ENCODE measurements at regions not wholly inside any gene's neighbourhood (a gene's known extent, or its start where the extent isn't known, plus 50 kb on each side); places are given as distances from the start of the nearest gene placed in this dataset.

GRCh38 chr3:101081999-101082398 is 88.8 kb upstream of the ABI3BP start:
- DNase-seq = no peak

DNA sequence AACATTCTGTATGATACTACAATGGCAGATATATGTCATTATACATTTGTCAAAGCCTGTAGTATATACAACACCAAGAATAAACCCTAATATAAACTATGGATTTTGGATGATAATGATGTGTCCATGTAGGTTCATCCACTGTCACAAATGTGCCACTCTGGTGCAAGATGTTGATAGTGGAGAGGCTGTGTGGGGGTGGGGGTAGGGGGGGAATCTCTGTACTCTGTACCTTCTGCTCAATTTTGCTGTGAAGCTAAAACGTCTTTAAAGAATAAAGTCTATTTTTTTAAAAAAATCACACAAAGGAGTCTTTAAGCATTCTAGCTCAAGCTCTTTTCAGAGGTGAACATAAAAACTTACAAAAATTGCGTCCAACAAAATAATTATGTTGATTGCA is 88.2 kb upstream of the ABI3BP start:
- DNase-seq = no peak

DNA sequence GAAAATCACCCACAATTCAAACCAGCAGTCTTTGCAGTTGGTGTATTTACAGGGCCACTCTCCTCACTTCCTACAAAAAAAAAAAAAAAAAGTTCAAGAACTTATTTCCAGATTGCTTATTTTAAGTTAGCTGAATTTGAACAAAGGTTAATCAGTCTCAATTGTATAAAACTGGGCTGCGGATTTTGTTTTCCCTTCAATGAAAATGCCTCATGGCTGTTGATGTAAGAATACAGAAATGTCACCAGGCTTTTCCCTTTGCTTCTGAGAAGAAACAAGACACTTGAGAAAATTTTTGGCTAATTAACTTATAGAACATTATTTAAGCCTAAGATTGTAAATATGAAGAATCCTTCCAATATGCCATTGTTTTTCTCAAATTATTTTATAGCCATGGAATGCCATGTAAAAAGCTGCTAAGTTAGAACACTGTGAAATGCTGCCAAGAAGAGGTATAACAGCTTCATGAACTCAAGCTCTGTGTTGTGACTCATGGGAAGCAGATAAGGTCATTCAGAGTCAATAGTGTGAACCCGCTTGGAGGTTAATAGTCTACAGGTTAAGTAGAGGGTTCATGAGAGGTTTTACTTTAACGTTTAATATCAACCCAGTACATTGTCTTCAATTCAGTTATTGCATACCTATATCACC is 84.3 kb upstream of the ABI3BP start:
- no peak for DNase-seq

DNA sequence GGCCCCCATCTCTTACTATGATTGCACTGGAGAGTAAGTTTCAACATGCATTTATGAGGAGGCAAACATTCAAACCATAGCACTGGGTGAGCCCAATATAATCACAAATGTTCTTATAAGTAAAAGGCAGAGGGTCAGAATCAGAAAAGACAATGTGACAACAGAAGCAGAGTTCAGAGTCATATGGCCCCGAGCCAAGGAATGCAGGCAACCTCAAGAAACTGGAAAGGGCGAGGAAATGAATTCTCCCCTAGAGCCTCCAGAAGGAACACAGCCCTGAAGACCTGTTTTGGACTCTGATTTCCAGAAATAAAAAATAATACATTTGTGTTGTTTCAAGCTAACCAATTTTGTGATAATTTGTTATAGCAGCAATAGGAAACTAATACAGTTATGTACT is 81.3 kb upstream of the ABI3BP start:
- no peak for DNase-seq

GRCh38 chr3:101072300-101072699 is 79.1 kb upstream of the ABI3BP start:
- DNase-seq = no peak

GRCh38 chr3:101070799-101071121 is 77.5 kb upstream of the ABI3BP start:
- no peak for DNase-seq

- peak; percentile 7 to 37 (median 20) for DNase-seq
These were observed 76.9 kb upstream of the ABI3BP start for GRCh38 chr3:101069901-101070798.

- no peak for DNase-seq
These were observed 75.8 kb upstream of the ABI3BP start for GRCh38 chr3:101068876-101069606.

GRCh38 chr3:101066711-101067129 is 73.5 kb upstream of the ABI3BP start:
- DNase-seq = no peak

- DNase-seq = no peak
These were observed 72.7 kb upstream of the ABI3BP start for GRCh38 chr3:101065962-101066361.

- DNase-seq = no peak
These were observed 70.2 kb upstream of the ABI3BP start for GRCh38 chr3:101063401-101063800.

DNA sequence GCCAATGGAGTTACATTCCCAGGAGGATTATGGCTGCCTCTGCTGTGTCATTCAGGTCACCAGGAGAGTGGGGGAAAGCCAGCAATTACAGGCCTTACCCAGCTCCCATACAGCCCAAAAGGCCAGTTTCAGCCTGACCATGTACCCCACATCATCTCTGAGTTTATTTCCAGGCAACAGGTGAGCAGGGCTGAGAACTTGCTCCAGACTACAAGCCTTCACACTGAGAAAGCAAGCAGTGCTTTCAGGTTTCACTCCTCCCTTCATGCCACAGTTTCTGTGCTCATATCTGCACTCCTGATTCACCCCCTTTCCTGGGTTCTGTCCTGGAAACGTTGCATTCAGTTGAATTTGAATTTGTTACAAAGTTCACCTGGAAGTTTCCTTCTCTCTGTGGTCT is 68.1 kb upstream of the ABI3BP start:
- no peak for DNase-seq

DNA sequence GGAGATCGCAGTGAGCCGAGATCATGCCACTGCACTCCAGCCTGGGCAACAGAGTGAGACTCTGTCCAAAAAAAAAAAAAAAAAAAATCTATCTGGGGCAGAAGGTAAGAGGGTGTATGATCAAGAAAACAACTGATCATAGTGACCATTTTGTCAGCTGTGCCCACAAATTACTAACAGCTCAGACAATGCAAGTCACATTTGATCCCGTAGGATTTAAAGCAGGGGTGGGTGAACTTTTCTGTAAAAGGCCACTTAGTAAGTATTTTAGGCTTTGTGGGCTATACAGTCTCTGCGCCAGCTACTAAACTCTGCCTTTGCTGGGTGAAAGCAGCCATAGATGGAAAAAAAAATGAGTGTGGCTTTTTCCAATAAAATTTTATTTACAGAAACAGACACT is 57.6 kb upstream of the ABI3BP start:
- no peak for DNase-seq

GRCh38 chr3:101050046-101050445 is 56.8 kb upstream of the ABI3BP start:
- no peak for DNase-seq

DNA sequence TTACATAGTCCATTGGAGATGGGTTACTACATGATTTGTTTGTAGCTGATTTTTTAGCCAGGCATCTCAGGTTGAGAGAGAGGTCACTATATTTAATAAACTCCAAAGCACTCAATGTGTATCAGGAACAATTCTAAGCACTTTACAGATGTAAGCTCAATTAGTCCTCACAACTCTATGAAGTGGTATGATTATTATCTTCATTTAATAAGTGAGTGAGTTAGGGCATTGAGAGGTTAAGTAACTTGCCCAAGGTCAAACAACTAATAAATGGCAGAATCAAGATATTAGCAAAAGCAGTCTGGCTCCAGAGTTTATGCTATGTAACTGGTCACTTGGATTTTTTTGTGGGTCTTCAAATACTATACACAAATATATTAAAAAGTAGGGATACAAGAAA is 56.3 kb upstream of the ABI3BP start:
- DNase-seq = no peak

DNA sequence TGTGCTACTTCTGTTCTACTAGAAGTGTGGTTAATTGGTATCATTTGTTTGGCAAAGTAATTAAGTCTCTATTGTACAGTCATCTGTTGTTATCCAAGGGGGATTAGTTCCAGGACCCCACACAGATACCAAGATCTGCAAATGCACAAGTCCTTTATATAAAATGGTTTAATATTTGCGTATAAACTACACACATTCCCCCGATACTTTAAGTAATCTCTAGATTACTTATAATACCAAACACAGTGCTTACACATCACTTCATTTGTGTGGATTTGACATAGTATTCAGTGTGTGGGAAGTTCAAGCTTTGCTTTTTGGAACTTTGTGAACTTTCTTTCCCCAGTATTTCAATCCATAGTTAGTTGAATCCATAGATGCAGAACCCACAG is 50.5 kb upstream of the ABI3BP start:
- DNase-seq = no peak

- DNase-seq = no peak
These were observed 49.9 kb upstream of the ABI3BP start for GRCh38 chr3:101042996-101043686.

Measured in stimulated activated naive CD4-positive, alpha-beta T cell (primary cell).